Calu3 (cell line): ENCODE measurements at regions not wholly inside any gene's neighbourhood (a gene's known extent, or its start where the extent isn't known, plus 50 kb on each side); places are given as distances from the start of the nearest gene placed in this dataset.
"Not testable (repeated sequence)": the region's sequence is repeated elsewhere in the genome, so short reads cannot be mapped to it uniquely, and the experiment has no call there.

Experiments used
- BruUV-seq: library from RNA; stranded (reverse); fragments of 400-500 nt; replicated peaks from 2 replicates; lab custom pipeline; 2021; lab: Mats Ljungman, UMichigan
- CTCF ChIA-PET: fragments of 300-600 bp; sonication (Branson Sonifier 250); formaldehyde crosslinking; loops from one replicate; lab custom pipeline; 2022; ENCODE audit warnings: antibody characterized with exemption; lab: Charles Lee
- DNase-seq: peaks from one replicate; pipeline ENCODE4 v3.0.0; 2022
- H3K27ac Mint-ChIP-seq: one replicate; pipeline ENCODE4 v1.8.0; 2022; ENCODE audit warnings: mixed read lengths; ENCODE audit not compliant: unreplicated experiment
- H3K27me3 Mint-ChIP-seq: one replicate; pipeline ENCODE4 v1.8.0; 2022; ENCODE audit warnings: mixed read lengths; ENCODE audit not compliant: unreplicated experiment
- H3K36me3 Mint-ChIP-seq: one replicate; pipeline ENCODE4 v1.8.0; 2022; ENCODE audit warnings: mild to moderate bottlenecking, moderate library complexity, mixed read lengths; ENCODE audit not compliant: insufficient read depth, unreplicated experiment
- H3K4me1 Mint-ChIP-seq: one replicate; pipeline ENCODE4 v1.8.0; 2022; ENCODE audit warnings: mild to moderate bottlenecking, low read depth, mixed read lengths; ENCODE audit not compliant: unreplicated experiment
- H3K4me3 Mint-ChIP-seq: one replicate; pipeline ENCODE4 v1.8.0; 2022; ENCODE audit warnings: mild to moderate bottlenecking, low read depth, moderate library complexity, mixed read lengths; ENCODE audit not compliant: unreplicated experiment
- H3K9me3 Mint-ChIP-seq: one replicate; pipeline ENCODE4 v1.8.0; 2022; ENCODE audit warnings: low read depth, mixed read lengths; ENCODE audit not compliant: unreplicated experiment
- CTCF ChIP-seq: fragments of 200-600 bp; IDR thresholded peaks from one replicate; pipeline ENCODE4 v1.8.0; 2022; ENCODE audit warnings: antibody characterized with exemption; ENCODE audit not compliant: unreplicated experiment
- intact Hi-C: fragments of 100-400 bp; cut with micrococcal nuclease; formaldehyde crosslinking; loops from one replicate; pipeline ENCODE4 v1.10.0; 2022; ENCODE audit not compliant: unreplicated experiment

- no TSS peak for BruUV-seq
- CTCF ChIA-PET, result no interaction called here
- H3K4me3 Mint-ChIP-seq, result no peak overlapping the region
- H3K9me3 Mint-ChIP-seq, result no peaks in the 10 kb centered on the region
- intact Hi-C loops, result no loop called here
- no peaks in the 10 kb centered on the region for H3K27me3 Mint-ChIP-seq
- no peaks in the 10 kb centered on the region for H3K36me3 Mint-ChIP-seq
- no peak overlapping the region for H3K27ac Mint-ChIP-seq
- DNase-seq, result no peak
- no peak for TF ChIP-seq CTCF
- H3K4me1 Mint-ChIP-seq, result no peaks in the 10 kb centered on the region
These were observed 310.6 kb downstream of the SEMA3D start for GRCh38 chr7:84876061-84876821.

DNA sequence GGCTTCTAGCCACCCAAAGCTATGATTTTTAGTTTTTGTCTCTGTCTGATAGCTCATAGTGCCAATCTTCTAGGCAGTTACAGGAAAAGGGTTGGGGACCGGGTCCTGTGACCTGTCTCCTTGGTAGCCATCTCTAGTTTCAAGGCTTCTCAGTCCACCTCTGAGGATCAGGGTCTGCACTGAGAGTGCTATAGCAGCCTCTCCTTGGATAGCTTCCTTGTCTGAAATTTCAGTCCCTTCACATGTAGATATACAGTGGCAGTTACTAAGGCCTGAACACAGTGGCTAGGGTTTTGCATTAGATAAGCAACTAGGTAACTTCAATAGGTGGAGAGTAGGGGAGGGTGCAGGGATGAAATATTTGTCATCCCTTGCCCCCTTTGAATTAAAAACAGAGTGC, 321.3 kb downstream of the SEMA3D start:
- CTCF ChIA-PET, result no interaction called here
- no peaks in the 10 kb centered on the region for H3K36me3 Mint-ChIP-seq
- no peak overlapping the region for H3K4me3 Mint-ChIP-seq
- H3K9me3 Mint-ChIP-seq, result no peaks in the 10 kb centered on the region
- H3K27me3 Mint-ChIP-seq, result no peaks in the 10 kb centered on the region
- no TSS peak for BruUV-seq
- intact Hi-C loops, result no loop called here
- H3K27ac Mint-ChIP-seq, result no peak overlapping the region
- TF ChIP-seq CTCF, result no peak
- DNase-seq, result no peak
- no peaks in the 10 kb centered on the region for H3K4me1 Mint-ChIP-seq

- no peak overlapping the region for H3K27ac Mint-ChIP-seq
- CTCF ChIA-PET, result no interaction called here
- BruUV-seq, result no TSS peak
- no peaks in the 10 kb centered on the region for H3K27me3 Mint-ChIP-seq
- H3K9me3 Mint-ChIP-seq, result no peaks in the 10 kb centered on the region
- intact Hi-C loops, result no loop called here
- no peaks in the 10 kb centered on the region for H3K4me1 Mint-ChIP-seq
- TF ChIP-seq CTCF, result no peak
- no peak overlapping the region for H3K4me3 Mint-ChIP-seq
- no peak for DNase-seq
- H3K36me3 Mint-ChIP-seq, result no peaks in the 10 kb centered on the region
These were observed 329.5 kb downstream of the SEMA3D start for GRCh38 chr7:84857336-84857735.

GRCh38 chr7:84855758-84856157, 331.1 kb downstream of the SEMA3D start:
- no peaks in the 10 kb centered on the region for H3K4me1 Mint-ChIP-seq

GRCh38 chr7:84848974-84849372, 337.9 kb downstream of the SEMA3D start:
- intact Hi-C loops, BruUV-seq, CTCF ChIA-PET, H3K27me3 Mint-ChIP-seq, H3K27ac Mint-ChIP-seq, H3K36me3 Mint-ChIP-seq, DNase-seq, H3K9me3 Mint-ChIP-seq, H3K4me1 Mint-ChIP-seq, H3K4me3 Mint-ChIP-seq: not testable (repeated sequence)

More at GRCh38 chr7:84855758-84856157, 331.1 kb downstream of the SEMA3D start:
- Mint-ChIP-seq H3K4me3 (no peak overlapping the region), H3K27me3 (no peaks in the 10 kb centered on the region), H3K36me3 (no peaks in the 10 kb centered on the region), H3K9me3 (no peaks in the 10 kb centered on the region), H3K27ac (no peak overlapping the region)
- no peak for DNase-seq
- no TSS peak for BruUV-seq
- intact Hi-C loops, result no loop called here
- CTCF ChIA-PET, result no interaction called here
- TF ChIP-seq CTCF, result no peak
